Liver (tissue), 3 donors: ENCODE measurements at regions not wholly inside any gene's neighbourhood (a gene's known extent, or its start where the extent isn't known, plus 50 kb on each side); places are given as distances from the start of the nearest gene placed in this dataset.

ENCODE experiments used
- ATF3 ChIP-seq: IDR thresholded peaks from 2 replicates; pipeline ENCODE4 v1.6.1; 2016; ENCODE audit warnings: antibody characterized with exemption
- CTCF ChIP-seq: fragments of 150-350 bp; IDR thresholded peaks from 2 replicates; pipeline ENCODE4 v1.5.1; 2017; ENCODE audit warnings: improper control_type of control experiment, low read depth, low read length; ENCODE audit not compliant: missing input control
- EGR1 ChIP-seq, 2 donors: IDR thresholded peaks; 2 replicates each; pipeline ENCODE4 v1.6.1; 2016 to 2018; ENCODE audit warnings: antibody characterized with exemption in 2 of 2, low read depth in 2 of 2
- FOXA1 ChIP-seq: IDR thresholded peaks from 2 replicates; pipeline ENCODE4 v1.6.1; 2016; ENCODE audit warnings: antibody characterized with exemption
- GABPA ChIP-seq, 2 donors: IDR thresholded peaks in 1 of 2; conservative IDR thresholded peaks in 1 of 2; 2 replicates each; pipeline ENCODE4 v1.6.1; 2016; ENCODE audit warnings: antibody characterized with exemption in 2 of 2, mild to moderate bottlenecking in 1 of 2, moderate library complexity in 1 of 2
- JUND ChIP-seq, 2 donors: IDR thresholded peaks; 2 replicates each; pipeline ENCODE4 v1.6.1; 2016; ENCODE audit warnings: antibody characterized with exemption in 2 of 2
- MAX ChIP-seq: IDR thresholded peaks from 2 replicates; pipeline ENCODE4 v1.6.1; 2016; ENCODE audit warnings: antibody characterized with exemption
- RAD21 ChIP-seq, 2 donors: IDR thresholded peaks; 2 replicates each; pipeline ENCODE4 v1.6.1; 2016; ENCODE audit warnings: antibody characterized with exemption in 2 of 2, mild to moderate bottlenecking in 2 of 2
- REST ChIP-seq: IDR thresholded peaks from 2 replicates; pipeline ENCODE4 v1.6.1; 2016; ENCODE audit warnings: antibody characterized with exemption, mild to moderate bottlenecking
- RXRA ChIP-seq, 2 donors: IDR thresholded peaks; 2 replicates each; pipeline ENCODE4 v1.6.1; 2017 to 2018; ENCODE audit warnings: antibody characterized with exemption in 2 of 2, mild to moderate bottlenecking in 1 of 2
- SP1 ChIP-seq: IDR thresholded peaks from 2 replicates; pipeline ENCODE4 v1.6.1; 2018; ENCODE audit warnings: antibody characterized with exemption, mild to moderate bottlenecking
- TAF1 ChIP-seq: conservative IDR thresholded peaks from 2 replicates; pipeline ENCODE4 v1.6.1; 2016; ENCODE audit warnings: antibody characterized with exemption, mild to moderate bottlenecking
- YY1 ChIP-seq: IDR thresholded peaks from 2 replicates; pipeline ENCODE4 v1.6.1; 2016; ENCODE audit warnings: antibody characterized with exemption, mild to moderate bottlenecking
- ZBTB33 ChIP-seq: IDR thresholded peaks from 2 replicates; pipeline ENCODE4 v1.6.1; 2016; ENCODE audit warnings: antibody characterized with exemption
- donor health status: healthy.
- donor health status: healthy.

- TF ChIP-seq CTCF = no peak
- no peak for TF ChIP-seq EGR1 (IDR thresholded peaks at IDR 0.05; ENCODE audit: low read depth in 2 of 2)
- TF ChIP-seq SP1 = no peak
- TF ChIP-seq RAD21 (IDR thresholded peaks at IDR 0.05) = no peak
- TF ChIP-seq TAF1 = no peak
- no peak for TF ChIP-seq ZBTB33
- no peak for TF ChIP-seq GABPA (IDR thresholded peaks at IDR 0.05 in 1 of 2, conservative IDR thresholded peaks at IDR 0.05 in 1 of 2)
- no peak for TF ChIP-seq RXRA (IDR thresholded peaks at IDR 0.05)
- no peak for TF ChIP-seq JUND (IDR thresholded peaks at IDR 0.05)
- TF ChIP-seq MAX = no peak
- TF ChIP-seq REST = no peak
- no peak for TF ChIP-seq FOXA1
- TF ChIP-seq YY1 = no peak
- TF ChIP-seq ATF3 = no peak
Observed at GRCh38 chr14:38693423-38693822, 409.6 kb downstream of the SEC23A start.
